ENCODE measurements at regions not wholly inside any gene's neighbourhood (a gene's known extent, or its start where the extent isn't known, plus 50 kb on each side); places are given as distances from the start of the nearest gene placed in this dataset.
"Not testable (repeated sequence)": the region's sequence is repeated elsewhere in the genome, so short reads cannot be mapped to it uniquely, and the experiment has no call there.

DNA sequence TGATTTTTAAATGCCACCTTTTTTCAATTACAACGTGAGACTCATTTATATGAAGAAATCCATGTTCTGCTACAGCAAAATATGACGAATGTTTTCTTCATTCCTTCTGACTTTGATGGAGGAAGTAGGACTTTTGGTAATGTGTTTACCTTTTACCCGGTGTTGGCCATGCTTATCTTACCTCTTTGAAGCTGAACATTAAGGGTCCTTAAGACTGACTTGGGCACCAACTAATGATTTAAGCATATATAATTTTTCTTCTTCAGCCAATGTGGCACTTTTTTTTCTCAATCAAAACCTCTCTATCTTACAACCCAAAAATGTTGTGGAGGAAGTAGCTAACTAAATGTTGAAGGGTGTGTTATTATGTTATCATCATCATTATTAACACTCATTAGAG is 337.5 kb downstream of the EPHA7 start:
- DNase-seq, result no peak

- DNase-seq, result no peak
These were observed 340.3 kb downstream of the EPHA7 start for GRCh38 chr6:93079061-93079460.

DNA sequence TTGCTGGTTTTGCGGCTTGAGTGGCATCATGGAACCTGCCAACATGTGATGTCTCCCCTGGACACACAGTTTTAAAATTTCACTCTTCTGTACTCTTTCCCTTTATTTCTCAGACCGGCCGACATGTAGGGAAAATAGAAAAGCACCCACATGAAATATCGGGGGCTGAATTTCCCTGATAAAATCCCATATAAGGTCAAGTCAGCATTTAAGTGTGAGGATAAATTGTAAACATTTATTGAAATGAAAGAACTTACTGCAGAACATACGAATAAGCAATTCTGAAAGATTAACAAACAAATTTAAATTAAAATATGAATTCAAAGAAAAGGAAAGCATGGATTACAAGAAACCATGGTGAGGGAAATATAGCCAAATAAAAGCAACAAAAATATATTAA is 345.5 kb downstream of the EPHA7 start:
- no peak for DNase-seq

GRCh38 chr6:93069856-93070255 is 349.5 kb downstream of the EPHA7 start:
- DNase-seq, result no peak

GRCh38 chr6:93059911-93060310 is 359.4 kb downstream of the EPHA7 start:
- no peak for DNase-seq

- DNase-seq, result no peak
These were observed 361.8 kb downstream of the EPHA7 start for GRCh38 chr6:93057584-93057983.

DNA sequence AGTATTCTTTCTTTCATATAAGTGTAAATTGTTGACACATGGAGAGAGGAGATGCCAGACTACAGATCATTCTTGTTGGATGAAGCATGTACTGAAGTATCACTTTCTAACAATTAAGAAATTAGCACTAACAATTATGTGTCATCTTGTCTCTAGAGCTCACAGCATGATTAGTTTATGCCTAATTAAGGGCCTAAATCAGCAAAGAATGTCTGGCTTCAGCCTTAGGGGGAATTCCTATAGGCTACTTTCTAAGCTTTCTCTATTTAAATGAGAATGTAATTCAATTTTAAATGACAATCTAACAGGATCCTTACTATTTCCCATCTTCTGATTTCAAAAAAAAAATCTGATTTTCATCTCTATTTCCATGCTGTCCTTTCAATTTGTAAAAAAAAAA is 371.0 kb downstream of the EPHA7 start:
- no peak for DNase-seq

DNA sequence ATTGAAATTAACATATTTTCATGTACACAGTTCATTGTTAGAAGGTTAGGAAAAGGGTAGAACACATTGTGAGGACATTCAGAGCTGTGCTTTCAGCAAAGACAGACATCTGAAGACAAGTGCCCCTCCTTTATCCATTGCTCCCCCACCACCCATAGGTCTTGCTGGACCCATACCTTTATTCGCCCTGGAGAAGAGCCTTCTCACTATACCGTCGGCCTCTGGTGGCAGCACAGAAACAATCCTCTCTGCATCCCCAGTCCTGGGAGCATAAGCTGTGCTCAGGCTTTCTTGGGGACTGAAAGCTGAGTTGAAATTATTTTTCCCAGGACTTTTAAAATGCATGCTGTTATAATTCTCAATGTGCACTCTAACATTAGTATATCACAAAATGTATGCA is 372.3 kb downstream of the EPHA7 start:
- DNase-seq, result no peak

- no peak for DNase-seq
These were observed 374.2 kb downstream of the EPHA7 start for GRCh38 chr6:93045156-93045555.

DNA sequence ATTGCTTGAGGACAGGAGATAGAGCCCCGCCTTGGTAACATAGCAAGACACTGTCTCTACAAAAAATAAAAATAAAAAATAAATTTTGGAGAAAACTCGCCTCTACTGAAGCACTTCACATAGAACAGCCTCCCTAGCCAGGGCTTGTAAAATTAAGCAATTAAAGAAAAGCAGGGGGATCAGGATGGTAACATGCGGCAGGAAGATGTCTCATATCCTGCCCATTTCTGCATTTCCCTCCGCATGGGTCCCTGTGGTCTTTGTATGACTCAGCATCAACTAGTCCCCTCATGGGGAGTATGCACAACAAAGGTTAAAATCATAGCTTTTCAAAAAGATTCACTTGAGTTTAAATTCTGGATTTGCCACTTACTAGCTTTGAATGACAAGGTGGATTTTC is 379.0 kb downstream of the EPHA7 start:
- no peak for DNase-seq

DNA sequence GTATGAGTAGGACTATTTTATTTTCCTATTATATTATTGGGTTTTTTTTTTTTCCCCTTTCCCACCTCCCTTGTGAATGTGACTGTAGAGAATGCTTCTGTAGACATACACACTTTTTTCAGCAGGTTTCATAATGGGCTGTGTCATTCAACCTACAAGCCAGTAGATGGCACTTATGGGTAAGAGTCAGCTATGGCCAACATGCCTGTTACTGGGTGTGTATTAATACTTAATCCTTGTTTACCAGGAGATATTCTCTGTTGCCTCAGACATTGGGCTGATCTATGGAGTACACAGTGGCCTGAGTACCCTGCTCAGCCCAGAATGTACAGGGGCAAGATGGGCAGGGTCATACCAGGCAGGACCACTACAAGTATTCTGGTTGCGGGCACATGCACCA is 382.5 kb downstream of the EPHA7 start:
- no peak for DNase-seq

GRCh38 chr6:93035756-93036155 is 383.6 kb downstream of the EPHA7 start:
- no peak for DNase-seq

DNA sequence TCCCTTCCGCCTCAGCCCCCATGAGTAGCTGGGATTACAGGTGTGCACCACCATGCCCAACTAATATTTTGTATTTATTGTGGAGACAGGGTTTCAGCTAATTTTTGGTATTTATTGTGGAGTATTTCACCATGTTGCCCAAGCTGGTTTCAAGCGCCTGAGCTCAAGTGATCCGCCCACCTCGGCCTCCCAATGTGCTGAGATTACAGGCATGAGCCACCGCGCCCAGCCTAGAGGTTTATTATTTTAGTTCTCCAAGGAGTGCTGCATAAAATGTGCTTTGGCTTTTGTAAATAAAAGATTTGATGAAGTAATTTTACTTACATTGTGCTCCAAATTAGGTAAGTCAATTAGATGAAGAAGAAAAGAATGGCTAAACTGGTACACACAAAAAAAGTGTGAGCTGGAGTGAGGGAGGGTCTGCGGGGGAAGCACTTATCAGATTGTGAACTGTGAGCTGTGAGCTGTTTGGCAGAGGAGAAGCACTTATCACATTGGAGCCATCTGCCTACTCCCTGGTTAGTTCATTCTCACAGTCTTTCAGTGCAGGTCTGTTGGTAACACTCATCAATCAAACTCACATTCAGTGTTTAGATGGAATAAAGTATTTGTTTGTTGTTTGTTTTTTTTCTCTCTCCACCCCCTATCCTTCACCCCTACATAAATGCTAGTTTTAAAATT is 398.0 kb downstream of the EPHA7 start:
- DNase-seq, result peak; percentile 43

DNA sequence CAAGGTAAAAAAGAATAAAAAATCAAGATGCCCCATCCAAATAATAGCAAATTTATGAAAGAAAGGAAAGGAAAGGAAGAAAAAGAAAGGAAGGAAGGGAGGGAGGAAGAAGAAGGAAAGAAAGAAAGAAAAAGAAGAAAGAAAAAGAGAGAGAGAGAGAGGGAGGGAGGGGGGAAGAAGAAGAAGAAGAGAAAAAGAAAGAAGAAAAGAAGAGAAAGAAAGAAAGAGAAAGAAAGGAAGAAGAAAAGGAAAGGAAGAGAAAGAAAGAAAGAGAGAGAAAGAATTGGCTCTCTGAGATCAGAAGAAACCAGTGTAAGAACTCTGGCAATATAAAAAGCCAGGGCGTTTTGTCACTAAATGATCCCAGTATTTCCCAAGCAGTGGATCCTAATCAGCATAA is 401.7 kb downstream of the EPHA7 start:
- DNase-seq, result no peak

- DNase-seq, result no peak
These were observed 402.1 kb downstream of the EPHA7 start for GRCh38 chr6:93017213-93017612.

GRCh38 chr6:93013054-93013453 is 406.3 kb downstream of the EPHA7 start:
- no peak for DNase-seq

GRCh38 chr6:93008375-93008774 is 411.0 kb downstream of the EPHA7 start:
- DNase-seq, result no peak

GRCh38 chr6:92989656-92990055 is 429.7 kb downstream of the EPHA7 start:
- no peak for DNase-seq

GRCh38 chr6:92979281-92979680 is 440.1 kb downstream of the EPHA7 start:
- no peak for DNase-seq

GRCh38 chr6:92977018-92977417 is 442.3 kb downstream of the EPHA7 start:
- no peak for DNase-seq

DNA sequence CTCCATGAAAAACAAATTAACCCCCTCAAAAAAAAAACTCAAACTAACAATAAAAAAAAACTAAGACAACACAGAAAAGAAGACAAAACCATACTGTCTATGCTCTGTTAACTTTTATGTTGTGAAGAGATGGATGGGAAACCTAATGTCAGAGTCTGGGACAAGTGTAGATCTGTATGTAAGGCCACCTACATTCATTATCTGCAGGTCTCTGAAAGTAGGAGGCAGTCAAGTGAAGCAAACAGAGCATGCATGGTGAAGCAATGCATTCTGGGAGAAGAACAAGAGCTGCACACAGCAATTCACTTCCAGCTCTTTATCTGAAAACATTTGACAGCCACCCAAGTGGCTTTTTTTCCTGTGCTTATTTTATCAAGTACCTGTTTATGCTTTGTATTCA is 452.0 kb downstream of the EPHA7 start:
- no peak for DNase-seq

DNA sequence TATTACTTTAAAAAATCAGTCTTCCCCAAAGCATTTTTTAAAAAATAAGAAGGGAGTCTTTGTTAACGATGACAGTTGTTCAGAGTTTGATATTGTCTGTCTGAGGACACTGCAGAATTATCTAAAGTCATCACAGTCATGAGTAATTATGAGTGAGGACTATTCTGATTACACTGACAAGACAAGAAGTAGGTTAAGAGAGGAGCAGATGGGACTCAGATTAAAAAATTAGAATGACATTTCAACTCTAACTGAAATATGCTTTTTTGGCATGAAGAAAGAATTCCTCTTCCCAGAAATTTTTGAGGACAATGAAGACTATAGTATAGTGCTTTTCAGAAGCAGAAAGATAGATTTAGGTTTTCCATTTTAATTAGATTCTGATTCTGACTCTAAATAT is 456.5 kb downstream of the EPHA7 start:
- no peak for DNase-seq

- not testable (repeated sequence) for DNase-seq
These were observed 467.2 kb downstream of the EPHA7 start for GRCh38 chr6:92952111-92952510.

DNA sequence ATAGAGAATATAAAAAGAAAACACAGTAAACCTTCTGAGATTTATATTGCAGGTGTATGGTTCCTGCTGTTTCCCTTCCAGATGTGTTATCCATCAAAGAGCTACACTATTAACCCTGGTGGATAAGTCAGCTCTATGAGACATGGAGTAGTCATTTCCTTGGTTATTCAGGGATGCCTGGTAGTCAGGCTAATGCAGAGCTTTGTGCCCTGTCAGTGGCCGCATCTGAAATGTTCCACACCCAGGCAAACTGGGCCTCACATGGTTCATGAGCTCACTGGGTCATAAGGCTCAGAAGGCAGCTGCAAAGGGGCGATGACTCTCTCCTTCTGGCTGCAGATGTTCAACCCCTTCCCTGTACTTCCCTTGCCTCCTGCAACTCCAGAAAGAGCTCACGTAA is 473.6 kb downstream of the EPHA7 start:
- DNase-seq, result no peak

- no peak for DNase-seq
These were observed 475.2 kb downstream of the EPHA7 start for GRCh38 chr6:92944132-92944531.

DNA sequence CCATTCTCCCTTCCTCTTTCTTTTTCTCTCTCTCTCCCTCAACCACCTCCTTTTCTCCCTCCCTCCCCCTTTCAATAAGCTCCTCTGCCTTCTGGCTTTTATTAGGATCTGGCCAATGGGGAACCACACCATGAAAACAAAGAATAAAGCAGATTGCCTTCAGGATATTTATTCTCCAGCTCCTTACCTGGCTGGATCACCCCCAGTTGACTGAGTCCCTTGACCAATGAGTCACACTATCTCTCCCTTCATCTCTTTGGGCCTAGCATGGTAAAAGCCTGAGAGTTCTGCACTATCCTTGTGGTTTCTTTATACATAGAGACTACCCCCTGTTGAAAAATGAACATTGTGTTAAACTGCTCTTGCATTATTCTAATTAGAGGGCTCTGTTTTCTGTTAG is 476.8 kb downstream of the EPHA7 start:
- no peak for DNase-seq
